GM12801 (cell line): ENCODE measurements at regions not wholly inside any gene's neighbourhood (a gene's known extent, or its start where the extent isn't known, plus 50 kb on each side); places are given as distances from the start of the nearest gene placed in this dataset.

Experiments used
- CTCF ChIP-seq: IDR thresholded peaks from one replicate; pipeline ENCODE4 v1.5.1; 2011; ENCODE audit warnings: control low read depth; ENCODE audit not compliant: insufficient read length; ENCODE audit errors: extremely low read depth

DNA sequence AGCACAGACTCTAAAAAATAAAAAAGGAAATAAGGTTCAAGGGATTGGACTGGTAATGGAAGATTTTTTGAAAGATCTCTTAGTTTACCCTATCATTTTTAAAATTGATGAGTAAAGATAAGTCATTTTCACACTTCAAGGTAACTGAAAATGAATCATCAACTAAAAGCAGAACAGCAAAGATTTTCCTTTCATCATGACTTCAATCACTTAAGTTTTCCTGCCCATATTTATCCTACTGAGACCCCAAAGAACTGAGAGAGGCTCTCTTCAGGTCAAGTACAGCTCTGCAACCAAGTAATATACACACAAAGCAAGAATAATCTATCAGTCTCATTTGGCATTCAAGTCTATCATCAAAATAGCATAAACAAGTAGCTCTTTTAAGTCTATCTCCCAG, 540.7 kb downstream of the METTL4 start:
- TF ChIP-seq CTCF = no peak

GRCh38 chr18:2032036-2032435, 539.3 kb downstream of the METTL4 start:
- TF ChIP-seq CTCF = no peak

DNA sequence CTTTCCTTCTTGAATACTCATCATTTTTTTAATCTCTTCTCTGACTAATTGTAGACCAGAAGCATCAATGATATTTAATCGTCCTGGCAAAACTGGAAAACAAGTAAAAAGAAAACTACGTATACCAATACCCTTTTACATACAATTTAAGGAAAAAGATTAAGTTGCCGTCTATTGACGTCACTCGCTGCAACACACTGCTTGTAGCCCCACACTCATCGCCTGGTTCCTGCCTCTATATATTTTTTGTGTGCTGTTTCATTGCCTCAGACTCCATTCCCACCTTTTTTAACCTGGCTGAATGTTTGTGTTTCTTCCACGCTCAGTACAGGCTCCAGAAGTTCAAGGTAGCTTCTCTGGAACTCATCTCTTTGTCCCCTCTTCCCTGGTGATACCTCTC, 536.2 kb downstream of the METTL4 start:
- no peak for TF ChIP-seq CTCF

- no peak for TF ChIP-seq CTCF
Observed at GRCh38 chr18:2036086-2036485, 535.2 kb downstream of the METTL4 start.

- no peak for TF ChIP-seq CTCF
Observed at GRCh38 chr18:2040279-2040678, 531.0 kb downstream of the METTL4 start.

DNA sequence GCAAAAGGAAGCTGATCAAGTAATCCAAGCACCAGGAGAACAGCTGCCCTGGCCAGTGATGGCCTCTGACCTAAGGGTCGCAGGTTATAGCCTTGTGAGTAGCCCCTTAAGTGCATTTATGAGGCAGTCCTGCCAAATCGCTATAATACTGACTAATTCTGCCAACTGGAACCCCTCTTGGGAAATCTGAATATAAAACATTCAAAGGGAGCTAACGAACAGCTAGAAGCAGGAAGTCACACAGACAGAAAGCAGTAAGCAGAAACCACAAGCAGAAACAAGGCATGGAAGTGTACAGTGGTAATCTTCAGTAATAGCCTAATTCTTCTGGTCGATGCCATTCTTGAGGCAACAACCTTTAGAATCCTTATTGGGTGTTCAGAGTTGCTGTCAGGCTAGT, 521.3 kb downstream of the METTL4 start:
- no peak for TF ChIP-seq CTCF

DNA sequence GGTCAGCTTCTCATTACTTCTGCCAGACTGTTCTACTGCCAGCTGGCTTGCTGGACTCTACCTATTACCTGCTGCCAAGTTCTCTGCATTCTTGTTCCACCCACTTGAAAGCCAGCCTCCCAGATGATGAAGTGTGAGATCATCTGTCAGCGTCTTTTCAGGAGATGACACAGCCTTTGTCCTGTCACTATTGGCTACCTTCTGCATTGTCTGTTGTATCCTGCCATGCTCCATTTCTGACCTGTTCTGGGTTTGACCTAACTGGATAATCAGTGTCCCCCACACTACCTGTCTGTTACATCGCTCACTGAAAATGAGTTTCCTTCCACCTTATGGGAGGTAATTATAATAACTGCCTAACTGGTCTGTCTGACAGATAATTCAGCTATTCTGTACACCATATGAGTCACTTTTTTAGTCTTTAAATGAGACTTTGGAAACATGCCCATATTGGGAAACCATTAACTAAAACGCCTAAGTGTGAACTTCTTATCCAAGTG, 520.6 kb downstream of the METTL4 start:
- TF ChIP-seq CTCF = no peak

- no peak for TF ChIP-seq CTCF
Observed at GRCh38 chr18:2053490-2054089, 517.7 kb downstream of the METTL4 start.
